Heart left ventricle (tissue), 13 donors: ENCODE measurements at regions not wholly inside any gene's neighbourhood (a gene's known extent, or its start where the extent isn't known, plus 50 kb on each side); places are given as distances from the start of the nearest gene placed in this dataset.

Source experiments
- CTCF ChIP-seq, 12 donors: fragments of 200-600 bp; sonication (generic) in 4 of 12; IDR thresholded peaks; one replicate each; pipeline versions ENCODE4 v1.5.0 to v1.8.0; 2018 to 2022; ENCODE audit warnings: antibody characterized with exemption in 12 of 12, mild to moderate bottlenecking in 5 of 12
- POLR2A ChIP-seq, 2 donors: fragments of 450-650 bp; IDR thresholded peaks; one replicate each; pipeline ENCODE4 v1.6.1; 2017; ENCODE audit warnings: antibody characterized with exemption in 2 of 2, mild to moderate bottlenecking in 2 of 2, moderate library complexity in 2 of 2
- donor health status: ischemic (EF 13 %, LVEDD 7.1; RV severe dilation, severe dysfunction).
- donor health status: DM: no; HTN: yes; CAD: no.
- donor health status: DM: no; HTN: no; CAD: no.
- donor health status: ischemic (EF 25% LVEDD 6.9; RV normal size, moderate dysfunction).
- donor health status: ischemic (EF 25% LVEDD 5.7; RV mildly dilated, moderate dysfunction).
- donor health status: ischemic (EF 35%, LVEDD 5.7; RV mildly dilated, moderate dysfunction).
- donor health status: nonischemic (EF 11% LVEDD 7.7; RV severe dilation, severe dysfunction).
- donor health status: DM: yes; HTN: yes; CAD: no.
- donor health status: PGD.
- donor health status: ischemic (EF 29% LVEDD 5.4; RV normal size, mild dysfunction).
- donor health status: nonischemic (EF 23%, LVEDD 6.1; RV moderate dilation, normal function).

- TF ChIP-seq CTCF (IDR thresholded peaks at IDR 0.05) = no peak
- no peak for TF ChIP-seq POLR2A (IDR thresholded peaks at IDR 0.05)
Measured at GRCh38 chr13:110794209-110794608, 80.7 kb downstream of the ING1 start.
